ENCODE measurements at regions not wholly inside any gene's neighbourhood (a gene's known extent, or its start where the extent isn't known, plus 50 kb on each side); places are given as distances from the start of the nearest gene placed in this dataset.

GRCh38 chr6:82645536-82646230, 282.1 kb downstream of the TPBG start:
- no peak for DNase-seq (ENCODE audit: low read depth in 2 of 2)

DNA sequence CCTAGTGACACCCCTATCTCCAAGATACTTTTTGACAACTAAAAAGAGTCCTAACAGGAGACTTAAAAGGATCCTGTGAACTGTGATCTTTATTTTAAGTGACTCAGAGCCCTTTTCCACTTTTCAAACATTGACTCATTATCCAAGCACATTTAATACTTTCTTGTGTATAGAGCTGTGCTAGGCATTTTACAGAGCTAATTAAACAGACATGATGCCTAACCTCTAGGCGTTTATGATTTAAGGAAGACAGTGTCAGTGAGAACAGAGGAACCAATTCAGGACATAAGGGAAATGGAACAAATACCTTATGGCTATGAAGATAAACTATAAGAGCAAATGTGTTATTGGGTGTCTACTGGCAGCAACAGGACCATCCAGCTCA, 282.6 kb downstream of the TPBG start:
- DNase-seq (ENCODE audit: low read depth in 2 of 2) = no peak

DNA sequence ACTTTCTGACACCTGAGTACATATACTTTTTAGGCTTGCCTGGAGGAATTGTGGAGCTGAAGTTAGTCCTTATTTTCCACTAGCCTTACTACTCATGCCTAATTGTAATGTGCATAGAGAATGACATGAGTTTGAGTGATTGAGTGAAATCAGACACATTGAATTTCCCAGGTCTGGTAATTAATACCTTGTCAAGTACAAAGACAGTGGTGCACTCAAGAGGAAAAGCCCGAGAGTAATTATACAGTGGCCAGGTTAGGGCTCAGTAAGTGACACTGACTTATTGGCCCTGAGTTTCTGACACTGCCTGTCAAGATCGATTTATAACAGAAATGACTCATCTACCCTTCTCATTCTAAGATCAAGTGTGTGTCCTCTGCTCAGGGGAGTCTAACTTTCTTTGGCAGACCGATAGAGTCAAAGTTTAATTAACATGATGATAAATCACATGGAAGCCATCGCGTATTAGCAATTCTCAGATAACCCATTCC, 288.3 kb downstream of the TPBG start:
- no peak for DNase-seq (ENCODE audit: low read depth in 2 of 2)

- no peak for DNase-seq (ENCODE audit: low read depth in 2 of 2)
Observed at GRCh38 chr6:82679232-82679631, 315.6 kb downstream of the TPBG start.

- no peak for DNase-seq (ENCODE audit: low read depth in 2 of 2)
Observed at GRCh38 chr6:82680192-82680591, 316.6 kb downstream of the TPBG start.

DNA sequence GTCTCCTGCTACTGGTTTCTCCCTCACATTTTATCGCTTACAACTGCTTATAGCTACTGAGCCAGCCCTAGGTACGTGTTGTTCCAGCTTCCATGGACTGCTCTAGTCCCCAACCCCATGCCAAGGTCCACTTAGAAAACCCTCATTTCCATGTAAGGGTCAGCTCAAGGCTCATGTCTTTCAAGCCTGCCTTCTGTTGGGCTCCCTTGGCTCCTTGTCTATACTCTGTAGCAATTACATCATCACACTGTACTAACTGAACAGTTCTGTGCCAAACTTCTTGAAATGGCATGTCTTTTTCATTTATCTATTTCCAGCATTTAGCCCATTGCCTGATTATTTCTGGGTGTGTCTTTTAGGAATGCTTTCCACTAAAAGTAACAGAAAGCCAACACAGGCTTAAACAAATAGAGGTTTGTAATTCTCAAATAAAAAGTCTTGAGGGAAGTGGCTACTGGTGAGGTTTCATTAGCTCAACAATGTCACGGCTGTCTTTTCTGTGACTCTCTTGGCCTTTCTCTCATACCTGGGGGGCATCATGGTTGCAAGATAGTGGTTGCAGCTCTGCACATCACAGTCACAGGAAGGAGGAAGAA, 317.6 kb downstream of the TPBG start:
- no peak for DNase-seq (ENCODE audit: low read depth in 2 of 2)

DNA sequence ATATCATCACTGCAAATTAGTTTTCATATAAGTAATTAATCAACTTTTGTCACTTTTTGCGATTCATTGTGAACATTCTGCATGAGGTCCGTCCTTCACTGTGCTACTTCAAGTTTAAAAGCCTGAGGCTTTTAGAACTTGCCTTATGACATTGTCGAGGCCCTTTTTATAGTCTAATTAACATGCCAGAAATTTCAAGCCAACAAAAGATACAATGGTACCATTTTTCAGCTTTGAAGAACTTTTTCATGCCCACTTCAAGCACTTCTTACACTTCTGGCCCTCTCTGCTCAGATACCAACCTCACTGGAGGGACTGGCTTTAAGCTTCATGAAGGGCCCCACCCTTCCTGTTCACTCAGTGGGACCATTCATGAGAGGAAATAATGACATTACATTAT, 323.1 kb downstream of the TPBG start:
- no peak for DNase-seq (ENCODE audit: low read depth in 2 of 2)

- no peak for DNase-seq (ENCODE audit: low read depth in 2 of 2)
Observed at GRCh38 chr6:82687855-82688254, 324.2 kb downstream of the TPBG start.

DNA sequence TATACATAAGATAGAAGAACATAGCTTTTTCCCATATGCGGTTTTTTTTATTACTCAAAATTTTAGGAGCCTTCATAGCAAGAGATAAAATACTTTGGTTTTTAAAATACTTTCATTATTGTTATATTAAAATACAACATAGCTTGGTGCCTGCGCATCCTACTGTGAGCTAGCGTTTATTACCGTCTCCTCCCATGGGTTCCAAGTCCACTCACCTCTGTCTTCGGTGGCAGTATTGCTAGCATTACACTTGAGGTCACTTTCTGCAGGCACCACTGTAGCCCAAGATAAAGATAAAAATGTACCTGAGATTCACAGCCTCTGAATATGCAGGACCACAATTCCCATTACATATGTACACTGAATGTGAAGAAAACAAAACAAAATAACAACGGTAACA, 326.7 kb downstream of the TPBG start:
- no peak for DNase-seq (ENCODE audit: low read depth in 2 of 2)

DNA sequence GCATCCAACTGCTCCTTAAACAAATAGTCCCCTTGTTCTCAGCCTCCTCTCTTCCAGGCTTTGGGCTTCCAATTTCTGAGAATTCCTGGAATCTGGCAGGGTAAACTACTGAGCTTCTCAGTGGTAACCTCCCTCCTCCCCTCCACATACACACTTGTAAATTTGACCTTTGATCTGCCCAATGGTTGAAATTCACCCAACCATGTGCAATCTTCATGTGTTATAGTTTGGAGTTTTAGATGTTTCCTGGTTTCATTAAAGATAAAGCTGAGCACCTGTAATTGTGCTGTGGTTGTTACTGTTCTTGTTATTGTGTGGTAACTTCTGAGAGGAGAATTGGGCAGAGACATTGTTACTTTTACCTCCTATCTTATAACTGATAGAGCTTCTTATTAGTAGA, 328.4 kb downstream of the TPBG start:
- no peak for DNase-seq (ENCODE audit: low read depth in 2 of 2)

GRCh38 chr6:82693094-82693493, 329.5 kb downstream of the TPBG start:
- no peak for DNase-seq (ENCODE audit: low read depth in 2 of 2)

GRCh38 chr6:82701341-82701740, 337.7 kb downstream of the TPBG start:
- DNase-seq (ENCODE audit: low read depth in 2 of 2) = no peak

DNA sequence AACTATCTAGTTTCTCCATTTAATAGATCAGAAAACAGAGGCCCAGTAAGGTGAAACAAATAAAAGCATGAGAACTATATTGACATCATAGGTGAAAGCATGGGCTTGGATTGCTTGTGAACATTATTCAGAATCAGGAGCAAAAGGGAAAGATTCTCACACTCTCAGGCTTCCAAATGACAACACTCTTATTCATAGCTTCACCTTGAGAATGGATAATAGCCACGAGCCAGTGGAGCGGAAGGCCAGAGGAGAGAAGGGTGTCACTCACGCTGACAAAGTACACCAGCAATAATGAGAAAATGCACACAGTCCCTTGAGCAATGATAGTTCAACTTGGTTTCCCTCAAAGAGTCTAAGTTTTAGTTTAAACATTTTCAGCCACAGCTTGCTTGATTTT, 339.0 kb downstream of the TPBG start:
- DNase-seq (ENCODE audit: low read depth in 2 of 2) = no peak

- no peak for DNase-seq (ENCODE audit: low read depth in 2 of 2)
Observed at GRCh38 chr6:82703230-82703629, 339.6 kb downstream of the TPBG start.

DNA sequence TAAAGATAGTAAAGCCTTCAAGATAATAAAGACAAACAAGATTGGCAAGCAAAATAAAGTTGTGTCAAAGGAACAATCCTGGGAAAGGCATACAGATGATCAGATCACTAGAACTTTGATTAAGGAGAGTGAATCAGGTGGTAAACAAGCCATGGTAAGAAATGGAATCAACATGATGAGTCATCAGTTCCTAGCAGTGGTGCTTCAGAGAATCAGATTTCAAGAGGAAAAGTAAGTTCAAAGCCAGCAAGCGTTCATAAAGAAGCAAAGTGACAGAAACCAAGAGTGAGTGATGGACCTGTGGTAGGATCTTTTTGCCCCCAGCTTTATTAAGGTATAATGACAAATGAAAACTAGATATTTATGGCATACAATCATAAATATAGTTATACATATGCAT, 340.4 kb downstream of the TPBG start:
- DNase-seq (ENCODE audit: low read depth in 2 of 2) = no peak

GRCh38 chr6:82705579-82705978, 342.0 kb downstream of the TPBG start:
- DNase-seq (ENCODE audit: low read depth in 2 of 2) = no peak

GRCh38 chr6:82711105-82711827, 347.6 kb downstream of the TPBG start:
- no peak for DNase-seq (ENCODE audit: low read depth in 2 of 2)

DNA sequence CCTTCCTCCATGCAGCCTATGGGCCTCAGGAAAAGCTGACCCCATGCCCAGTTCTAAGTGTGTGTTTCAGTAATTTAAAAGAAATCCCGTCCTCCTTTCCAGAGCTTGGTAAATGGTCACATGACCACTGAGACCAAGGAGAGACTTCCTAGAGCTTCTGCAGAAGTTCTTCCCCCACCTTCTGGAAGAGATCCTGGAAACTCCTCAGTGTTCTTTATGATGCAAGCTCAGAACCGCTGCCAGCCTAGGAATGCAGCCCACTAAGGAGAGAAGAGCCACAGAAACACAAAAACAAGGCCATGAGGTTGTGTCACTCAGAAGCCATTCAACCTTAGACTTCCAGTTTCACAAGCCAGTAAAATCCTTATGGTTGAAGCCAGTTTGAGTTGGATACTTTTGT, 348.4 kb downstream of the TPBG start:
- peak; percentile 15 to 16 for DNase-seq (ENCODE audit: low read depth in 2 of 2)

DNA sequence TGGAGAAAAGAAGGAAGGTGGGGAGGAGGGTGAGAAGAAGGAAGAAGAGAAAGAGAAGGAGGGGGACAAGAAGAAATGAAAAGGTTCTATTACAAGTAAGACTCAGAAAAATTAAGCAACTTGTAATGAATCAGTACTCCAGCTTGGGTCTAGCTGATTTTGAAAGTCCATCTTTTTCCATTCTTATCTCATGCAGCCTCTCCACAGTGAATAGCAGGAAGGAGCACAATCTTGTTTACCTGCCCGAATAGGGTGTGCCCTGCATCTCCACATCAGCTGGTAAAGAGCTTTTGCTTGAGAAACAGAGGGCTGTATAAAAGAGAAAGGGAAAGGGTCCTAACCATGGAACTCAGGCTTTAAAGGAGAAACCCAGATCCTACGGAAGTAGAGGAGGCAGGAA, 348.8 kb downstream of the TPBG start:
- no peak for DNase-seq (ENCODE audit: low read depth in 2 of 2)

DNA sequence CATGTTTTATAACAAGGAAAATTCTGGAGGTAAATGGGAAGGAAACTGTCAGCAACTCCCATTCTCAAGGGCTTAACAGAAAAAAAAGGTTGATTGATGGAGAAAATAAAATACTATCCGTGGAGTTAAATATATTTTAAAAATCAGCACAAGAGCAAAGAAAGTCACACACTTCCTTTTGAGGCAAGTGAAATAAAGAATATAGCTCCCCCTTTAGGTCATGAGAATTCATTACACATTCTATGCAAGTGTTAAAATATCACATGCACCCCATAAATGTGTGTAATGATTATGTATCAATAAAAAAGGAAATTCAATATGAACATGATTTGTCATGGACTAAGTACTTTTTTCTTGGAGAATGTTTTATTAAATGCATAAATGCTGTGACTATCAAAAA, 349.2 kb downstream of the TPBG start:
- no peak for DNase-seq (ENCODE audit: low read depth in 2 of 2)

DNA sequence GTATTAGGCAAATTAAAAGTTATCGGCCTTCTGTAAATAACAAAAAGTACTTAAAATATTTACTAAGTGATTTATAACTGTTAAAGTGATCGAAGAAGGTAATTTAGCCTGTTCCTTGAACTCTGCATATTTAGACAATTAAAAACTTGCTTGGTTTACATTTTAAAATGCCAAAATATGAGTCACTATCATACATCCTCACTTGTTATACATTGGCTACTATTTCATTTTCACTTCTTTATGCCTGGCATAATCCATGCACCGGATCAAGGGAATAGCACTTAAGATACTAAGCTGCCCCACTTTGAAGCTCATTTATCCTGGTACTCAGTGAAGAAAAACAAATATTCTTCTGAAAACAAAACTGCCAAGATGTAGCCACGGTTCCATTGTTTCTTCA, 344.6 kb downstream of the UBE3D start:
- no peak for DNase-seq (ENCODE audit: low read depth in 2 of 2)

- no peak for DNase-seq (ENCODE audit: low read depth in 2 of 2)
Observed at GRCh38 chr6:82735790-82736189, 329.9 kb downstream of the UBE3D start.

- DNase-seq (ENCODE audit: low read depth in 2 of 2) = no peak
Observed at GRCh38 chr6:82737965-82738364, 327.7 kb downstream of the UBE3D start.
